Activated CD4-positive, CD25-positive, alpha-beta regulatory T cell (primary cell): ENCODE measurements at regions not wholly inside any gene's neighbourhood (a gene's known extent, or its start where the extent isn't known, plus 50 kb on each side); places are given as distances from the start of the nearest gene placed in this dataset.
A peak's percentile ranks its signal among the peaks of the same experiment; 100 is the strongest.
"Not testable (repeated sequence)": the region's sequence is repeated elsewhere in the genome, so short reads cannot be mapped to it uniquely, and the experiment has no call there.

ENCODE experiments used
- DNase-seq, 4 experiments: peaks; one replicate each; lab custom pipeline; 2025; lab: John Stamatoyannopoulos, UW

DNA sequence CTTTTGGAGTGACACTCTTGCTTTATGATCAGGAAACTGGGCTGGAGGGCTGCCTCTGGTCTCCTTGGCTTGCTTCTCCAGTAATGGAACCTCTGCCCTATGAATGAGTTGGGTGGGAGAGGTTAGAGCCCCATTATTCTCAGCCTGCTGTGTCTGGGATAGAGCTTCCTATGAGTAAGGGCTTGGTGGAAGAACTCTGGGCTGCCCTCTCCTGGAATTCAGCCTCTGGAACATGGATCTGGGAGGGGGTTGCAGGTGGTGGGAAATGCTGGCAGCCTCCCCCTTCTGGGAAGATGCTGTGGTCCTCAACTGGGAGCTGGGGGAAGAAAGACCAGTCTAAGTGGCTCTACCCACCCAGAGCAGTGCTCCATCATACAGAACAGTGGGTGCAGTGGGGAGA is 81.8 kb upstream of the SYN3 start:
- no peak for DNase-seq

DNA sequence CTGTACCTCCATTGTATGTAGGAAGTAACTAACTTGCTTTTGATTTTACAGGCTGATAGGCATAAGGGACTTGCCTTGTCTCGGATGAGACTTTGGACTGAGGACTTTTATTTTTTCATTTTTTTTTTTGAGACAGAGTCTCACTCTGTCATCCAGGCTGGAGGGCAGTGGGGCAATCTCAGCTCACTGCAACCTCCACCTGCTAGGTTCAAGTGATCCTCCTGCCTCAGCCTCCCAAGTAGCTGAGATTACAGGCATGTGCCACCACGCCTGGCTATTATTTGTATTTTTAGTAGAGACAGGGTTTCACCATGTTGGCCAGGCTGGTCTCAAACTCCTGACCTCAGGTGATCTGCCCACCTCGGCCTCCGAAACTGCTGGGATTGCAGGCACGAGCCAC is 80.2 kb upstream of the SYN3 start:
- DNase-seq = not testable (repeated sequence)

DNA sequence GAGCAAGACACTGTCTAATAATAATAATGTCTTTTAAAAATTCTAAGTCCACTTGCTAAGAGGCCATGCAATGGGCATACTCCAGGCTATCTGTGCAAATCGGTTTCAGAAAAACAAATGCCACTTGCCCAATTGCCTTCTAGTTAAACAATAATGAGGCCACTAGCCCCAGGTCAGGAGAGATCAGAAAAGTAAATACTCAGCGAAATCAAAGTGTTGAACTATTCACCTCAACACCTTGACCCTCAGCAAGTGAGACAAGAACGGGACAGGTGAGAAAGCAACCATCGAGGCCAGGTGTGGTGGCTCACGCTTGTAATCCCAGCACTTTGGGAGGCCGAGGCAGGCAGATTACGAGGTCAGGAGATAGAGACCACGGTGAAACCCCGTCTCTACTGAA is 72.3 kb upstream of the SYN3 start:
- DNase-seq = no peak

DNA sequence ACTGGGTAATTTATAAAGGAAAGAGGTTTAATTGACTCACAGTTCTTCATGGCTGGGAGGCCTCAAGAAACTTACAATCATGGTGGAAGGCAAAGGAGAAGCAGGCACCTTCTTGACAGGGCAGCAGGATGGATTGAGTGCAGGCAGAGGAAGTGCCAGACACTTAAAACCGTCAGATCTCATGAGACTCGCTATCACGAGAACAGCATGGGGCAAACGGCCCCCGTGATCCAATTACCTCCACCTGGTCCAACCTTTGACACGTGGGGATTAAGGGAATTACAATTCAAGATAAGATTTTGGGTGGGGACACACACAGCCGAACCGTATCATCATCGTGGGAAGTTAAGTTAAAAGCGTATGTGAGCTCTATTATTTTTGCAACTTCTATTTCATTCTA is 71.4 kb upstream of the SYN3 start:
- DNase-seq = no peak

DNA sequence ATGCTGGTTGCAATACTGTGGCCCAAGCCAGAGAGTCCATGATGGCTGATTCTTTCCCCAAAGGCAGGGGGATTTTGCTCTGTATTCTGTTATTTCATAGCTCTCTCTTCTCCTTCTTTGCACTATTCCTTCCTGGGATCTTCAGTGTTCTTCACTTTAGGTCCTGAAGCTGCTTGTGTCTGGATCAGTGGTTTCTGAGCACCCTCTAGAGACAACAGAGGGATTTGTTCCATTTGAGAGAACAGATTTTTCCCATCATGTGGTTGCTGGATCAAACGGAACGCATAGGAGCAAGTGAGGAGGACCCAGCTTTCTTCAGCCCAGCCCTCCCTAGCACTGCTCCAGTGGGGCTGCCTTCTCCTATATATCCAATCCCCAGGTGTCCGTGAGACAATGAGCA is 68.7 kb upstream of the SYN3 start:
- no peak for DNase-seq

DNA sequence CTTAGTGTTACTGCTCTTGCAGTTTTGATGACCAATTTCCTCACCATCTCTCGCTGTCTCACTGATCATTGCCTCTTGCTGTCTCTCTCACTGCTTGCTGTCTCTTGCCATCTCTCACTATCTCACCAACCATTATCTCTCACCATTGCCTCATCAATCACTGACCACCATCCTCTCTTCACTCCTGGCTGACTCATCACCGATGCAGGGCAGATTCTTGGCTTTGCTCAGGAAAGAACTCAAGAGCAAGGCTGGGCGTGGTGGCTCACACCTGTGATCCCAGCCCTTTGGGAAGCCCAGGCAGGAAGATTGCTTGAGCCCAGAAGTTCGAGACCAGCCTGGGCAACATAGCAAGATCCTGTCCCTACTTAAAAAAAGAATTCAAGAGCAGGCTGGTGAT is 66.3 kb upstream of the SYN3 start:
- no peak for DNase-seq

DNA sequence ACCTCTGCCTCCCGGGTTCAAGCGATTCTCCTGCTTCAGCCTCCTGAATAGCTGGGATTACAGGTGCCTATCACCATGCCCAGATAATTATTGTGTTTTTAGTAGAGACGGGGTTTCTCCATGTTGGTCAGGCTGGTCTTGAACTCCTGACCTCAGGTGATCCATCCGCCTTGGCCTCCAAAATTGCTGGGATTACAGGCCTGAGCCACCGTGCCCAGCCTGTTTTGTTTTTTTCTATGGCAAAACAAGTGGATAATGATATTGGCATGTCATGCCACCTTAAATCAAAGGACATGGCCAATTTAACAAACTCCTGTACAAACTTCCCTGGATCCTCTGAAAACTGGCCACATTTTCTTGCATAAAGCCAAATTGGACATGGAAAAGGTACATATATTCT is 64.3 kb upstream of the SYN3 start:
- peak in 2 of 4 experiments; percentile 13 to 40 for DNase-seq

DNA sequence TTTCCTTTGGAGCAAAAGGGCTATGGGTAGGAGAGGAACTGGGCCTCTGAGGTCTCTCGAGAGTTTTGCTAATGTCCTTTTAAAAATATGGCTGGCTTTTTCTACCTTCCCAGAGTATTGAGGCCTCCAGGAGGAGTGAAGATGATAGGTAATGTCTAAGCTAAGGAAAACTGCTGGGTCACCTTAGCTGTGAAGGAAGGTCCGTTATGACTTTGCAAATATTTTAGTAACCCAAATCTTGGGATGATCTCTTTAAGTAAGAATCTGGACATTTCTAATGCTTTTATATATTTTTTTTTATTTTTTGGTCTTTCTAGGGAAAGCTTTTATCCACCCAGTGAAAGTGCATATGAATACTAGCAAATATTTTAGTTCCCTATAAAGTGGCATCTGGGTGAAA is 60.9 kb upstream of the SYN3 start:
- DNase-seq = no peak

DNA sequence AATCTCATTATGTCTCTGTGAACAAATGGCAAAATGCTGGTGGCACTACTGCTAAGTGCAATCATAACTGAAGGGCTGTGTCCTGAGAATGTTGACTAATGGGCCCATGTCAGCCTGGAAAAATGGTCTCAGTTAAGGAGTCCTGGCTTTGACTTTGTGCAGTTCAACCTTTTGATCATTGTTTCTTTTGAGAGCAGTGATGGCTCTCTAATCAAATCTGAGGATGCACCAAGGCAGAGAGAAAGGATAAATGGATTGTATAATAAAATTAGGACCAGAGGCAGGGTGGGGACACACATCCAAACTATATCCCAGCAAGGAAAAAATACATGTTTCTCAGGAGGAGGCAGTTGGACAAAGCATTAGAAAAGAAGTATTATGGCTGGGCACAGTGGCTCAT is 59.6 kb upstream of the SYN3 start:
- no peak for DNase-seq

DNA sequence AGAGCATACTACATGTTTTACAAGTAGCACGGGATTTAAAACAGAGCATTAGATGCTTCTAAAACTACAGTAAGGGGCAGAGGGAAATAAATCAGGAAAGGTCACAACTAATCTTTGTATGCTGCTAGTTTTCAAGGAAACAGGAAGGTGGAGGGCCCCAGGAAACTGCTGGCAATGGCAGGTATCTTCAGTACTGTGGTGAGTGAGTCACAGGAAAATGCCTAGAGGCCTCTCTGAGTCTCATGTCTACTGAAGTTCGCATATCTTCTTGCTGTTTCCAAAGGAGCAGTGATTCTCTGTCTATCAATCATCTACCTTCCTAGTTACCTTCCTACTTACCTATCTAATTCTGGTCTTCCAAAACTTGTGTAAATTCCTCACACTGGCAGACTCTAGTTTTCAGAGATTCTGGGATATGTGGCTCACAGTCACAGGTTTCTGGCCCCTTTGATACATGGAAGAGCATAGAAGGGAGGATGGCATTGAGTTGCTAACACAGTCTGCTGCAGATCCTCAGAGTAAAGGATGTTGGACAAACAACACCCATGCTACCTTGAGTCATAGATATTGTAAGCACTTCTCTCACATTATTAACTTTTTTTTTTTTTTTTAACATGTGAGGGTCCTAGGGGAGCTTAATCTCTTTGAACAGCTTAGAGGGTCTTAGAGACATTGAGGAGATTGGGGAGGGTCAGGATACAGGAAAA is 58.8 kb upstream of the SYN3 start:
- no peak for DNase-seq

DNA sequence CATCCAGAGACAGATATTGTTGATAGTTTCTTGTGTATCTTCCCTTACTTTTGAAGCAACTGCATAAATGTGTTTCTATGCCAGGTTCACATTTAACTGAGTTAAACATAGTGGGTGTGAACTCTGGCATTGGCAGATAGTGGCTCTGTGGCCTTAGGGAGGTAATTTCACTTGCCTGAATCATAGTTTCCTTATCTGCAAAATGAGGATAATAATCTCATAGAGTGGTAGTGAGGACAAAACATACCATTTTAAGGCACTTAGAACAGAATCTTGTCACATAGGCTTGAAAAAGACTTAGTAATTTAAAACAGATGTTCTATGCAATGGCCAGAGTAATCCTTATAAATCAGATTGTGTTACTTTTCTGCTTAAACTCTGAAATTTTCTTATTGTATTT is 56.4 kb upstream of the SYN3 start:
- DNase-seq = no peak

DNA sequence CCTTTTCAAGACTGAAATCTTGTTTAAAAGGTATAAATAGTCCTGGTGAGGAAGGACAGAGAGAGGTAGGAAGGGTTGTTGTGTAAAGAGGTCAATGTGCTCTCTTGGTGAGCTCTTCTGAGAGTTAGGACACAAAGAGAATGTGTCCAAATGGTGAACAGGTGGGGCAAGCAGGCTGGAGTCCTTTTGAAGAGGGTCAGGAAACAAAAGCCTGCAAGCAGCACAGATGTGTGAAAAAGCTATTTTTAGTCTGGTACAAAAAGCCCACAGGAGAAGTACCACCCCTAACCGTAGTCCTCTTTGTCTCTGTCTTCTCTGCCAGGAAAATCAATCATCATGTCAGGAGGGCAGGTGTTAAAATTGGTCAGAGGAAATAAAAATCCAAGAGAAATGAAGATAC is 54.4 kb upstream of the SYN3 start:
- no peak for DNase-seq

DNA sequence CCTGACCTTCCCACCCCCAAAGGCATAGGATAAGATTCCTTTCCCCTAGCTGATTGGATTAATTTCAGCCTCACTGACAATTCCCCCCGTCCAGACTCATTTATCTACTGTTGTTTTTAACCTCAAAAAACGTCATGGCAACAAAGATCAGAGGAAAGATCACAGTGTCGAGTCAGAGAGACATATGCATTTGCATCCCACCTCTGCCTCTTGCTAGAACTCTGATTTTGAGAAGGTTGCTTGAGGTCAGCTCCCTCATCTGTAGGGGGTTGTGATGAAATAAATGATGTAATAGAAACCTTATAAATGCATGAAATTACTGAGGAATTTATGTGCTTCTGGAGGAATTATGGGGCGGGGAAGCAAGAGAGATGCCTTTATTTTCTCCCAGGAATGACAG is 53.3 kb upstream of the SYN3 start:
- DNase-seq = no peak

DNA sequence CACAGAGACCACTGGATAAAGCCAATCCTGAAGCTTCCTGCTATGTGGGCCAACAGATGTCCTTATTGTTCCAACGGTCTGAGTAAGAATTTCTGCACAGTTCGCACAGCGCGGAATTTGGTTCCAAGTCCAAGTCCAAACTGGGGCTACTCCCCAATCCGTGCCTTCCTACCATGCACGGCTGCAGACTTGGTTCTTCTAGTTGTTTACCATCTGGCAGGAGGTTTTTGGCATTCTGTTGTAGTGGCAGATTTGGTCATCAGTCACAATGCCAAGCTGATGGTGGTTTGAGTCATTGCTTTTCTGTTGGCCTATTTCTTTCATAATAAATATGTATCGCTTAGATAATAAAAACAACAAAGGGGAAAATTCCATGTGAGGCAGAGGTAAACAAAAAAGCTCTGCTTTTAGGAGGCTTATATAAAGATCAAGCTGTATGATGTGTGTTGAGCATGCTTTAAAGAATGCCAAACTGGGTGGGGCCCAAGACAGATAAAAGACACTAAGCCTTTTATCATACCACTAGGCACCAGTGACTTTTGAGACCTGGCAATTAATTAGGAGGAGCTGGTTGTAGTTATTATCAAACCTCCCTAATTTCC is 52.5 kb upstream of the SYN3 start:
- DNase-seq = no peak

DNA sequence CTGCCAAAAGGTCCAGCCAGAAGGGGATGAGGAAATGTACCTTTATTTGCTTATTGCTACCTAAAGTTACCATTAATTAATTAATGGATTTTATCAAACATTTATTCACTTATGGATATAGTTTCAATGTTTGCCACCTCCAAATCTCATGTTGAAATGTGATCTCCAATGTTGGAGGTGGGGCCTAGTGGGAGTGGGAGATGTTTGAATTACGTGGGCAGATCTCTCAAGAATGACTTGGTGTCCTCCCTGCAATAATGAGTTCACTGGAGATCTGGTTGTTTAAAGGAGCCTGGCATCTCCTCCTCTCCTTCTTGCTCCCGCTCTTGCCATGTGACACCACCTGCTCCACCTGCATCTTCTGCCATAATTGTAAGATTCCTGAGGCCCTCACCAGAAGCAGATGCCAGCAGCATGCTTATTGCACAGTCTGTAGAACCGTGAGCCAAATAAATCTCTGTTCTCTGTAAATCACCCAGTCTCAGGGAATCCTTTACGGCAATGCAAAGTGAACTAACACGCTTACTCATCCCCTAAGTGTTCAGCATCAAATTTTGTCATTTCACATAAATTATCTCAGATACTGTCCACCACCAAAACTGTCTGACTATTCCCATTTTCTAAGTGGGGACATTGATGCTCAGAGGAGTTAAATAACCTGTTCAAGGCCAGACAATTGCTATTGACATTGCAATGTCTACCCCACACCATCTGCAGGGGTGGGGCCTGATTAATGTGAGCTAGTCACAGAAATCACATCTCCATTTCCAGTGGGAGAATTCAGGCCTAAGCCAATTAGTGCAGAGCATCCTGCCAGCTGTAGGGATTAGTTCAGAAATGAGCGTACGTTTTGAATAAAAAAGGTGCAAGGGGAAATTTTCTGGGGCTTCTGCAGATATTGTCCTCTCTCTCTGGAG is 51.6 kb upstream of the SYN3 start:
- no peak for DNase-seq

DNA sequence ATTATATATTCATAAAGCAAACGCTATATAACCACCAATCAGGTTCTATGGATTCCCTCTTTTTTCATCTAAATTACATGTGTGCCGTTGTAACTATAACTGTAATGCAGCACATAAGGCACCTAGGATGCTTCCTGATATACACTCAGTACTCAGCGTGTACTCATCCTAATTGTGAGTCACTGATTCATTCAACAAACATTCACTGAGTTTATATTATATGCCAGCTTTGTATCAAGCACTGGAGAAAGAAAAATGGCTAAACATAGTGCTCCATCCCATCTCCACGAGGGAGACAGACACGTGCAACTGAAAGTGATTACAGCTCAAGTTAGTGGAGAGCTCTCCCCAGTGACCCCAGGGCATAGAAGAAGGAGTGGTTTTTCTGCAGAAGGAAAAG is 49.9 kb upstream of the SYN3 start:
- no peak for DNase-seq
